K562 (cell line): ENCODE measurements at regions not wholly inside any gene's neighbourhood (a gene's known extent, or its start where the extent isn't known, plus 50 kb on each side); places are given as distances from the start of the nearest gene placed in this dataset.

Source experiments
- ATAC-seq: fragments of 200-7000 bp; cut with Tn5 transposase; 3 replicates; pipeline ENCODE4 v1.9.1; 2020; ENCODE audit warnings: moderate library complexity
- BruUV-seq: library from RNA; stranded (reverse); fragments of 400-500 nt; replicated peaks from 2 replicates; lab custom pipeline; 2021; lab: Mats Ljungman, UMichigan
- CTCF ChIA-PET: fragments of 300-600 bp; formaldehyde crosslinking; extraction: SDS; loops from one replicate; lab custom pipeline; 2021; ENCODE audit warnings: low intra/inter-chr PET ratio; lab: Yijun Ruan, JAX
- POLR2A ChIA-PET: fragments of 300-600, 350-650 bp; sonication (Branson Sonifier 250); formaldehyde crosslinking; extraction: SDS; loops from one replicate; lab custom pipeline; 2021; ENCODE audit warnings: antibody characterized with exemption, inconsistent platforms; lab: Yijun Ruan, JAX
- DNase-seq, 4 experiments: peaks; one replicate each; pipeline versions ENCODE4 v3.0.0 to v3.0.0-alpha.2; 2011 to 2018; ENCODE audit warnings: low spot score in 3 of 4, mixed read lengths in 3 of 4; ENCODE audit errors: extremely low read depth in 1 of 4
- FAIRE-seq: peaks from 2 replicates; lab custom pipeline; 2011; peaks lifted over from hg19 to GRCh38; lab: Jason Lieb, UNC
- H2AFZ ChIP-seq: 2 replicates; pipeline ENCODE4 v1.6.0; 2011; ENCODE audit warnings: low read depth, low read length, control low read depth, inconsistent platforms
- H3K27ac ChIP-seq: fragments of 200-600 bp; 3 replicates; pipeline ENCODE4 v1.8.0; 2011; ENCODE audit warnings: low read depth, mild to moderate bottlenecking, control low read depth, inconsistent platforms, low read length, moderate library complexity, mixed read lengths; ENCODE audit errors: extremely low read depth
- H3K27me3 ChIP-seq, 2 experiments: fragments of 300-600 bp in 1 of 2; 2 replicates in 1 of 2; 3 replicates in 1 of 2; pipeline versions ENCODE4 v1.6.0 to v1.8.0; 2011; ENCODE audit warnings: inconsistent platforms in 2 of 2, low read length in 2 of 2, mild to moderate bottlenecking in 1 of 2, mixed read lengths in 1 of 2, moderate library complexity in 1 of 2; ENCODE audit not compliant: control insufficient read depth in 2 of 2, insufficient read depth in 2 of 2
- H3K36me3 ChIP-seq: fragments of 300-600 bp; 3 replicates; pipeline ENCODE4 v1.8.0; 2011; ENCODE audit warnings: mild to moderate bottlenecking, low read length, inconsistent platforms; ENCODE audit not compliant: control insufficient read depth, insufficient read depth
- H3K4me1 ChIP-seq, 2 experiments: fragments of 200-600 bp in 1 of 2; replicated peaks in 1 of 2; 2 replicates in 1 of 2; 3 replicates in 1 of 2; pipeline versions ENCODE4 v1.5.1 to v1.8.0; 2011; ENCODE audit warnings: inconsistent platforms in 2 of 2, low read length in 2 of 2, mild to moderate bottlenecking in 1 of 2, mixed read lengths in 1 of 2, moderate library complexity in 1 of 2; ENCODE audit not compliant: control insufficient read depth in 2 of 2, insufficient read depth in 2 of 2
- H3K4me2 ChIP-seq: 2 replicates; pipeline ENCODE4 v1.6.1; 2011; ENCODE audit warnings: low read length, control low read depth, inconsistent platforms, mixed read lengths; ENCODE audit not compliant: insufficient read depth
- H3K4me3 ChIP-seq: fragments of 200-600 bp; sonication (generic), shearing (Covaris generic); 2 replicates; pipeline ENCODE4 v1.5.1; 2016; ENCODE audit warnings: control low read depth, inconsistent platforms
- H3K79me2 ChIP-seq: fragments of 200-600 bp; 3 replicates; pipeline ENCODE4 v1.8.0; 2011; ENCODE audit warnings: low read length, inconsistent platforms; ENCODE audit not compliant: control insufficient read depth, insufficient read depth
- H3K9ac ChIP-seq, 2 experiments: 2 replicates each; pipeline versions ENCODE4 v1.6.0 to v1.6.1; 2011; ENCODE audit warnings: low read depth in 2 of 2, low read length in 2 of 2, control low read depth in 1 of 2, inconsistent platforms in 1 of 2, mild to moderate bottlenecking in 1 of 2, mixed read lengths in 1 of 2; ENCODE audit not compliant: insufficient read depth in 1 of 2
- H3K9me1 ChIP-seq: one replicate; pipeline ENCODE4 v1.6.0; 2011; ENCODE audit warnings: inconsistent platforms, mild to moderate bottlenecking, low read length, moderate library complexity; ENCODE audit not compliant: control insufficient read depth, insufficient read depth
- H3K9me3 ChIP-seq: replicated peaks from 2 replicates; pipeline ENCODE4 v1.5.1; 2011; ENCODE audit warnings: low read depth, low read length, inconsistent platforms; ENCODE audit not compliant: control insufficient read depth, insufficient read depth
- H4K20me1 ChIP-seq: replicated peaks from 2 replicates; pipeline ENCODE4 v1.6.1; 2011; ENCODE audit warnings: low read length, inconsistent platforms, mixed read lengths; ENCODE audit not compliant: control insufficient read depth, insufficient read depth
- BRD4 ChIP-seq: fragments of 200-600 bp; sonication (generic); IDR thresholded peaks from 2 replicates; pipeline ENCODE4 v1.6.1; 2017; ENCODE audit warnings: inconsistent platforms
- CTCF ChIP-seq, 3 experiments: IDR thresholded peaks in 2 of 3; conservative IDR thresholded peaks in 1 of 3; 2 replicates each; pipeline ENCODE4 v1.5.1; 2011 to 2012; ENCODE audit warnings: low read length in 3 of 3, mild to moderate bottlenecking in 3 of 3, control low read depth in 2 of 3, improper control_type of control experiment in 1 of 3, inconsistent platforms in 1 of 3, low read depth in 1 of 3, mixed read lengths in 1 of 3, moderate library complexity in 1 of 3; ENCODE audit not compliant: insufficient read depth in 2 of 3
- ETV6 ChIP-seq, 3 experiments: fragments of 150-350 bp in 1 of 3; sonication (generic) in 1 of 3; formaldehyde crosslinking in 1 of 3; IDR thresholded peaks; 2 replicates each; pipeline versions ENCODE4 v1.6.1 to v1.8.0; 2014 to 2022; ENCODE audit warnings: borderline replicate concordance in 2 of 3, low read depth in 2 of 3, antibody characterized with exemption in 1 of 3, low read length in 1 of 3, mild to moderate bottlenecking in 1 of 3, missing genetic modification reagents in 1 of 3
- GABPB1 ChIP-seq: sonication (generic); formaldehyde crosslinking; IDR thresholded peaks from 2 replicates; pipeline ENCODE4 v1.8.0; 2022; ENCODE audit warnings: mild to moderate bottlenecking, missing genetic modification reagents
- GMEB1 ChIP-seq: fragments of 250-450 bp; sonication (Bioruptor Pico); IDR thresholded peaks from 2 replicates; pipeline ENCODE4 v1.4.0; 2020; ENCODE audit warnings: mild to moderate bottlenecking
- PML ChIP-seq: IDR thresholded peaks from 2 replicates; pipeline ENCODE4 v1.6.1; 2012; ENCODE audit warnings: low read length, inconsistent platforms
- RNF219 ChIP-seq: fragments of 250-450 bp; sonication (Bioruptor Pico); IDR thresholded peaks from 2 replicates; pipeline ENCODE4 v1.5.0; 2022; ENCODE audit warnings: mild to moderate bottlenecking
- ZNF347 ChIP-seq: fragments of 450-650 bp; formaldehyde crosslinking; IDR thresholded peaks from 2 replicates; pipeline ENCODE4 v1.4.0; 2020; ENCODE audit warnings: low read depth, mild to moderate bottlenecking, moderate library complexity
- ZZZ3 ChIP-seq: fragments of 450-650 bp; IDR thresholded peaks from 2 replicates; pipeline ENCODE4 v1.6.1; 2016; ENCODE audit warnings: antibody characterized with exemption, mild to moderate bottlenecking, moderate library complexity
- WGBS: fragments of 100-300 bp; shearing (Covaris generic); methylation state at CpG from one replicate; pipeline ENCODE4 v1.1.6; 2016; ENCODE audit warnings: low coverage, mixed read lengths; ENCODE audit not compliant: insufficient coverage; ENCODE audit errors: missing lambda C conversion rate; 5-methylcytosine and 5-hydroxymethylcytosine counted together
- in situ Hi-C: fragments of 300-500 bp; cut with MboI; formaldehyde crosslinking; loops from 4 replicates; pipeline ENCODE4 v1.15.0; 2018; ENCODE audit warnings: inconsistent platforms, mixed read lengths
- intact Hi-C: fragments of 100-400 bp; cut with micrococcal nuclease; formaldehyde crosslinking; loops from 2 replicates; pipeline ENCODE4 v1.14.2; 2022

- no peak for TF ChIP-seq BRD4
- TF ChIP-seq PML: no peak
These were observed 103.2 kb downstream of the VAPA start (continued) for GRCh38 chr18:10017043-10017442.

GRCh38 chr18:10018289-10018688 lies 104.5 kb downstream of the VAPA start:
- Histone ChIP-seq H3K4me1 (no peaks in the 10 kb centered on the region), H3K9me3 (no peaks in the 10 kb centered on the region), H3K27me3 (peaks cover 39 to 40% of the 10 kb centered on the region in 2 experiments), H2AFZ (no peak overlapping the region), H3K9ac (no peak overlapping the region), H3K79me2 (no peaks in the 10 kb centered on the region), H3K4me2 (no peak overlapping the region), H3K27ac (no peak overlapping the region), H3K36me3 (no peaks in the 10 kb centered on the region), H3K4me3 (no peak overlapping the region), H3K9me1 (peaks cover 3% of the 10 kb centered on the region), H4K20me1 (no peaks in the 10 kb centered on the region)
- 0% methylated on average over 5 of the region's 5 CpGs for WGBS
- ChIA-PET POLR2A (interaction anchor here (1.6 to 1.7 kb wide), 2 partner anchors 8 to 11 kb away, joined by 3 to 4 read pairs; no protein-coding TSS in a partner anchor), CTCF (no interaction called here)
- TF ChIP-seq GABPB1 (CRISPR knock-in tag) (no peak), ZZZ3 (no peak), ZNF347 (CRISPR knock-in tag) (no peak), ETV6 (IDR thresholded peaks at IDR 0.05; ENCODE audit: borderline replicate concordance in 1 of 2, low read depth in 2 of 2, low read length in 1 of 2) (no peak), ETV6 (CRISPR knock-in tag; IDR thresholded peaks at IDR 0.05; ENCODE audit: borderline replicate concordance) (no peak), RNF219 (CRISPR knock-in tag) (no peak), CTCF (IDR thresholded peaks at IDR 0.05 in 2 of 3, conservative IDR thresholded peaks at IDR 0.05 in 1 of 3; ENCODE audit: insufficient read depth in 2 of 3, low read depth in 1 of 3, low read length in 3 of 3) (no peak), GMEB1 (no peak)
- ATAC-seq: no peak
- no peak for FAIRE-seq
- no TSS peak for BruUV-seq
- no peak for DNase-seq
- intact Hi-C loops (no loop called here), in situ Hi-C loops (no loop called here)
